CD4-positive, alpha-beta memory T cell (primary cell): ENCODE measurements at regions not wholly inside any gene's neighbourhood (a gene's known extent, or its start where the extent isn't known, plus 50 kb on each side); places are given as distances from the start of the nearest gene placed in this dataset.

Experiments
- CTCF ChIA-PET: fragments of 350-600 bp; sonication (Branson Sonifier 250); formaldehyde crosslinking; loops from one replicate; lab custom pipeline; 2021; ENCODE audit warnings: inconsistent platforms; ENCODE audit not compliant: partially characterized antibody; lab: Charles Lee
- POLR2A ChIA-PET: fragments of 350-600 bp; sonication (Branson Sonifier 250); formaldehyde crosslinking; loops from one replicate; lab custom pipeline; 2021; ENCODE audit not compliant: partially characterized antibody; lab: Charles Lee
- DNase-seq, 5 donors: peaks; one replicate each; pipeline versions ENCODE4 v3.0.0 to v3.0.0-alpha.2; 2020 to 2022; ENCODE audit warnings: mixed read lengths in 1 of 5
- H3K27ac ChIP-seq: one replicate; pipeline ENCODE4 v1.7.0; 2013; ENCODE audit warnings: low read depth, low read length
- H3K27me3 ChIP-seq: 2 replicates; pipeline ENCODE4 v1.7.0; 2013; ENCODE audit warnings: mild to moderate bottlenecking, low read length, moderate library complexity; ENCODE audit not compliant: insufficient read depth
- H3K36me3 ChIP-seq: 2 replicates; pipeline ENCODE4 v1.7.0; 2013; ENCODE audit warnings: mild to moderate bottlenecking, low read length, moderate library complexity; ENCODE audit not compliant: insufficient read depth
- H3K4me1 ChIP-seq: 2 replicates; pipeline ENCODE4 v1.7.0; 2013; ENCODE audit warnings: mild to moderate bottlenecking, low read length, moderate library complexity; ENCODE audit not compliant: insufficient read depth
- H3K4me3 ChIP-seq, 2 donors: one replicate each; pipeline ENCODE4 v1.7.0; 2013; ENCODE audit warnings: low read length in 2 of 2, mild to moderate bottlenecking in 1 of 2
- H3K9me3 ChIP-seq, 2 donors: one replicate each; pipeline ENCODE4 v1.7.0; 2013; ENCODE audit warnings: low read length in 2 of 2, control low read depth in 1 of 2; ENCODE audit not compliant: control insufficient read depth in 1 of 2
- H3K27ac Mint-ChIP-seq, 7 donors: one replicate each; pipeline ENCODE4 v1.8.0; 2020 to 2021; ENCODE audit warnings: mixed read lengths in 7 of 7, mild to moderate bottlenecking in 6 of 7, inconsistent platforms in 3 of 7, moderate library complexity in 3 of 7
- H3K27me3 Mint-ChIP-seq, 2 donors: one replicate each; pipeline ENCODE4 v1.8.0; 2020 to 2021; ENCODE audit warnings: mixed read lengths in 2 of 2
- H3K36me3 Mint-ChIP-seq, 2 donors: one replicate each; pipeline ENCODE4 v1.8.0; 2020 to 2021; ENCODE audit warnings: mixed read lengths in 2 of 2, inconsistent platforms in 1 of 2, mild to moderate bottlenecking in 1 of 2
- H3K4me1 Mint-ChIP-seq, 4 donors: one replicate each; pipeline ENCODE4 v1.8.0; 2020 to 2021; ENCODE audit warnings: mixed read lengths in 4 of 4, mild to moderate bottlenecking in 1 of 4
- H3K4me3 Mint-ChIP-seq, 8 donors: one replicate each; pipeline ENCODE4 v1.8.0; 2020 to 2021; ENCODE audit warnings: mixed read lengths in 8 of 8, mild to moderate bottlenecking in 7 of 8, moderate library complexity in 6 of 8, inconsistent platforms in 3 of 8
- H3K9me3 Mint-ChIP-seq, 8 donors: one replicate each; pipeline ENCODE4 v1.8.0; 2020 to 2021; ENCODE audit warnings: mixed read lengths in 8 of 8, mild to moderate bottlenecking in 5 of 8, inconsistent platforms in 3 of 8, moderate library complexity in 1 of 8
- intact Hi-C: fragments of 100-400 bp; cut with micrococcal nuclease; formaldehyde crosslinking; loops from one replicate; pipeline ENCODE4 v1.15.1; 2023

GRCh38 chr6:79431537-79431933 is 105.7 kb downstream of the LCA5 start:
- no peak overlapping the region for H3K4me3 ChIP-seq
- peaks cover 0 to 2% (median 0%) of the 10 kb centered on the region in 4 donors for H3K4me1 Mint-ChIP-seq
- no peak overlapping the region for H3K27ac ChIP-seq
- H3K27me3 Mint-ChIP-seq, result peaks cover 3 to 5% of the 10 kb centered on the region in 2 donors
- POLR2A ChIA-PET, result no interaction called here
- no peak overlapping the region for H3K4me3 Mint-ChIP-seq
- no peaks in the 10 kb centered on the region for H3K9me3 Mint-ChIP-seq
- H3K27ac Mint-ChIP-seq, result no peak overlapping the region
- DNase-seq, result no peak
- no peaks in the 10 kb centered on the region for H3K36me3 ChIP-seq
- H3K27me3 ChIP-seq, result no peaks in the 10 kb centered on the region
- intact Hi-C loops, result no loop called here
- CTCF ChIA-PET, result no interaction called here
- no peaks in the 10 kb centered on the region for H3K36me3 Mint-ChIP-seq
- H3K9me3 ChIP-seq, result no peaks in the 10 kb centered on the region
- no peaks in the 10 kb centered on the region for H3K4me1 ChIP-seq

- Mint-ChIP-seq H3K36me3 (no peaks in the 10 kb centered on the region), H3K4me1 (peaks cover 0 to 2% (median 0%) of the 10 kb centered on the region in 4 donors), H3K27ac (no peak overlapping the region), H3K27me3 (peaks cover 3 to 5% of the 10 kb centered on the region in 2 donors), H3K4me3 (no peak overlapping the region), H3K9me3 (no peaks in the 10 kb centered on the region)
- Histone ChIP-seq H3K4me1 (no peaks in the 10 kb centered on the region), H3K27me3 (no peaks in the 10 kb centered on the region), H3K36me3 (no peaks in the 10 kb centered on the region), H3K9me3 (no peaks in the 10 kb centered on the region), H3K4me3 (no peak overlapping the region), H3K27ac (no peak overlapping the region)
- ChIA-PET CTCF (no interaction called here), POLR2A (no interaction called here)
- DNase-seq, result no peak
- intact Hi-C loops, result no loop called here
Observed at GRCh38 chr6:79430913-79431536, 106.2 kb downstream of the LCA5 start.

GRCh38 chr6:79427721-79428120 is 109.5 kb downstream of the LCA5 start:
- no peak overlapping the region for H3K4me3 ChIP-seq
- Mint-ChIP-seq H3K4me3 (no peak overlapping the region), H3K27me3 (peaks cover 1 to 3% of the 10 kb centered on the region in 2 donors), H3K36me3 (no peaks in the 10 kb centered on the region), H3K4me1 (no peaks in the 10 kb centered on the region), H3K9me3 (no peaks in the 10 kb centered on the region), H3K27ac (no peak overlapping the region)
- H3K36me3 ChIP-seq, result no peaks in the 10 kb centered on the region
- POLR2A ChIA-PET, result no interaction called here
- DNase-seq, result no peak
- H3K9me3 ChIP-seq, result no peaks in the 10 kb centered on the region
- CTCF ChIA-PET, result no interaction called here
- no peaks in the 10 kb centered on the region for H3K27me3 ChIP-seq
- intact Hi-C loops, result no loop called here
- no peaks in the 10 kb centered on the region for H3K4me1 ChIP-seq
- no peak overlapping the region for H3K27ac ChIP-seq

- H3K4me1 ChIP-seq, result no peaks in the 10 kb centered on the region
- no peak overlapping the region for H3K4me3 ChIP-seq
- Mint-ChIP-seq H3K27me3 (peaks cover 1 to 3% of the 10 kb centered on the region in 2 donors), H3K4me1 (no peaks in the 10 kb centered on the region), H3K9me3 (no peaks in the 10 kb centered on the region), H3K27ac (no peak overlapping the region), H3K4me3 (no peak overlapping the region), H3K36me3 (no peaks in the 10 kb centered on the region)
- no peak for DNase-seq
- no peaks in the 10 kb centered on the region for H3K9me3 ChIP-seq
- CTCF ChIA-PET, result no interaction called here
- intact Hi-C loops, result no loop called here
- H3K27ac ChIP-seq, result no peak overlapping the region
- no peaks in the 10 kb centered on the region for H3K27me3 ChIP-seq
- POLR2A ChIA-PET, result no interaction called here
- no peaks in the 10 kb centered on the region for H3K36me3 ChIP-seq
Observed at GRCh38 chr6:79426625-79427278, 110.5 kb downstream of the LCA5 start.

- H3K4me3 Mint-ChIP-seq, result no peak overlapping the region
- H3K9me3 Mint-ChIP-seq, result no peaks in the 10 kb centered on the region
- H3K9me3 ChIP-seq, result no peaks in the 10 kb centered on the region
- peaks cover 1 to 2% of the 10 kb centered on the region in 2 donors for H3K27me3 Mint-ChIP-seq
- no peak overlapping the region for H3K27ac ChIP-seq
- no peaks in the 10 kb centered on the region for H3K27me3 ChIP-seq
- no peaks in the 10 kb centered on the region for H3K4me1 Mint-ChIP-seq
- intact Hi-C loops, result no loop called here
- H3K4me1 ChIP-seq, result no peaks in the 10 kb centered on the region
- no peak for DNase-seq
- H3K36me3 ChIP-seq, result no peaks in the 10 kb centered on the region
- no peak overlapping the region for H3K27ac Mint-ChIP-seq
- no peaks in the 10 kb centered on the region for H3K36me3 Mint-ChIP-seq
- ChIA-PET POLR2A (no interaction called here), CTCF (no interaction called here)
- no peak overlapping the region for H3K4me3 ChIP-seq
Observed at GRCh38 chr6:79425589-79426311, 111.5 kb downstream of the LCA5 start.

- no peaks in the 10 kb centered on the region for H3K27me3 ChIP-seq
- DNase-seq, result no peak
- no peak overlapping the region for H3K4me3 ChIP-seq
Observed at GRCh38 chr6:79423216-79423615, 114.0 kb downstream of the LCA5 start.

GRCh38 chr6:79422666-79423065 is 114.6 kb downstream of the LCA5 start:
- H3K27ac ChIP-seq, result no peak overlapping the region
- Mint-ChIP-seq H3K36me3 (no peaks in the 10 kb centered on the region), H3K4me1 (no peaks in the 10 kb centered on the region), H3K4me3 (no peak overlapping the region), H3K9me3 (no peaks in the 10 kb centered on the region), H3K27ac (no peak overlapping the region), H3K27me3 (peaks cover 0 to 2% of the 10 kb centered on the region in 2 donors)
- intact Hi-C loops, result no loop called here
- no peaks in the 10 kb centered on the region for H3K27me3 ChIP-seq
- H3K4me3 ChIP-seq, result no peak overlapping the region
- CTCF ChIA-PET, result no interaction called here
- POLR2A ChIA-PET, result no interaction called here
- no peaks in the 10 kb centered on the region for H3K4me1 ChIP-seq
- no peaks in the 10 kb centered on the region for H3K36me3 ChIP-seq
- no peak for DNase-seq
- H3K9me3 ChIP-seq, result no peaks in the 10 kb centered on the region

More at GRCh38 chr6:79423216-79423615, 114.0 kb downstream of the LCA5 start:
- intact Hi-C loops, result no loop called here
- H3K9me3 ChIP-seq, result no peaks in the 10 kb centered on the region
- ChIA-PET CTCF (no interaction called here), POLR2A (no interaction called here)
- no peaks in the 10 kb centered on the region for H3K4me1 ChIP-seq
- H3K36me3 ChIP-seq, result no peaks in the 10 kb centered on the region
- Mint-ChIP-seq H3K36me3 (no peaks in the 10 kb centered on the region), H3K9me3 (no peaks in the 10 kb centered on the region), H3K27ac (no peak overlapping the region), H3K4me1 (no peaks in the 10 kb centered on the region), H3K27me3 (peaks cover 0 to 2% of the 10 kb centered on the region in 2 donors), H3K4me3 (no peak overlapping the region)
- H3K27ac ChIP-seq, result no peak overlapping the region
